ENCODE measurements at regions not wholly inside any gene's neighbourhood (a gene's known extent, or its start where the extent isn't known, plus 50 kb on each side); places are given as distances from the start of the nearest gene placed in this dataset.

DNA sequence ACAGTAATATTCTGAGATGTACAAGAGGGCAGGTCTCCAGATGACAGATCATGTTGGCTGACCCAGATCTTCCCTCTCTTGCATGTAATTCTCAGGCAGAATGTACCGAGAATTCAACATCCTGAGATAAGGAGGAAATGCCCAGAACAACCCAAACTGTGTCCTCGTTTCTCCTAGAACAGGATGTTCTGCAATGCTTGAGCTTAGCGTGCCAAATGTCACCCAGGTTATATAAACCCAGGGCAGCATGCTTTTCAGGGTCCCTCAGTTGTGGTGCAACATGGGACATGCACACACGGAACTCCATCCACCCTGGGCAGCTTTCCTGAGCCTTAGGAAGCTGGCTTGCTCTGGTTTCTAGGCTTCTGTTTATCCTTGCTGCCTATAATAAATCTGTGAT is 102.1 kb upstream of the CMC1 start:
- peak in 1 of 2 donors; percentile 19 for TF ChIP-seq RAD21 (IDR thresholded peaks at IDR 0.05)
- TF ChIP-seq JUND (IDR thresholded peaks at IDR 0.05): peak in 1 of 2 donors; percentile 28
- peak; percentile 50 to 78 for TF ChIP-seq RXRA (IDR thresholded peaks at IDR 0.05)
- no peak for TF ChIP-seq ATF3 (IDR thresholded peaks at IDR 0.05)
- no peak for TF ChIP-seq MAX (IDR thresholded peaks at IDR 0.05)
- no peak for TF ChIP-seq FOXA2 (IDR thresholded peaks at IDR 0.05)
- TF ChIP-seq, protein P1, sequence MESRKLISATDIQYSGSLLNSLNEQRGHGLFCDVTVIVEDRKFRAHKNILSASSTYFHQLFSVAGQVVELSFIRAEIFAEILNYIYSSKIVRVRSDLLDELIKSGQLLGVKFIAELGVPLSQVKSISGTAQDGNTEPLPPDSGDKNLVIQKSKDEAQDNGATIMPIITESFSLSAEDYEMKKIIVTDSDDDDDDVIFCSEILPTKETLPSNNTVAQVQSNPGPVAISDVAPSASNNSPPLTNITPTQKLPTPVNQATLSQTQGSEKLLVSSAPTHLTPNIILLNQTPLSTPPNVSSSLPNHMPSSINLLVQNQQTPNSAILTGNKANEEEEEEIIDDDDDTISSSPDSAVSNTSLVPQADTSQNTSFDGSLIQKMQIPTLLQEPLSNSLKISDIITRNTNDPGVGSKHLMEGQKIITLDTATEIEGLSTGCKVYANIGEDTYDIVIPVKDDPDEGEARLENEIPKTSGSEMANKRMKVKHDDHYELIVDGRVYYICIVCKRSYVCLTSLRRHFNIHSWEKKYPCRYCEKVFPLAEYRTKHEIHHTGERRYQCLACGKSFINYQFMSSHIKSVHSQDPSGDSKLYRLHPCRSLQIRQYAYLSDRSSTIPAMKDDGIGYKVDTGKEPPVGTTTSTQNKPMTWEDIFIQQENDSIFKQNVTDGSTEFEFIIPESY (IDR thresholded peaks at IDR 0.05): no peak
- TF ChIP-seq TAF1 (conservative IDR thresholded peaks at IDR 0.05): no peak
- TF ChIP-seq EGR1 (IDR thresholded peaks at IDR 0.05; ENCODE audit: low read depth in 2 of 2): no peak
- no peak for TF ChIP-seq HNF4A (conservative IDR thresholded peaks at IDR 0.05)
- TF ChIP-seq NR2F2 (IDR thresholded peaks at IDR 0.05): peak; percentile 99
- TF ChIP-seq REST (IDR thresholded peaks at IDR 0.05): no peak
- no peak for TF ChIP-seq HNF4G (IDR thresholded peaks at IDR 0.05)
- peak; percentile 80 for TF ChIP-seq SP1 (IDR thresholded peaks at IDR 0.05)
- no peak for TF ChIP-seq CTCF (IDR thresholded peaks at IDR 0.05; ENCODE audit: low read depth, low read length, missing input control)
- TF ChIP-seq FOXA1 (IDR thresholded peaks at IDR 0.05): no peak
- no peak for TF ChIP-seq GABPA (IDR thresholded peaks at IDR 0.05 in 1 of 2, conservative IDR thresholded peaks at IDR 0.05 in 1 of 2)
- no peak for TF ChIP-seq YY1 (IDR thresholded peaks at IDR 0.05)
- WGBS: 56% methylated on average over 4 of the region's 4 CpGs
- H3K27ac ChIP-seq (ENCODE audit: low read depth in 1 of 2, low read length in 2 of 2): no peak overlapping the region
- H3K9ac ChIP-seq (ENCODE audit: low read depth in 1 of 2, low read length in 2 of 2): no peak overlapping the region
- H3K36me3 ChIP-seq (ENCODE audit: control insufficient read depth in 4 of 4, insufficient read depth in 3 of 4, low read depth in 1 of 4, low read length in 3 of 4): no peaks in the 10 kb centered on the region
- H3K4me3 ChIP-seq (ENCODE audit: low read depth in 1 of 3, low read length in 3 of 3): no peak overlapping the region
- H3K27me3 ChIP-seq (ENCODE audit: control insufficient read depth in 4 of 4, insufficient read depth in 4 of 4, low read length in 3 of 4): no peaks in the 10 kb centered on the region
- DNase-seq (ENCODE audit: low spot score): no peak
- no peaks in the 10 kb centered on the region for H3K4me1 ChIP-seq (ENCODE audit: control insufficient read depth in 4 of 4, insufficient read depth in 4 of 4, low read length in 3 of 4)
- no peaks in the 10 kb centered on the region for H3K9me3 ChIP-seq (ENCODE audit: control insufficient read depth in 4 of 4, low read length in 3 of 4)
